ENCODE measurements at regions not wholly inside any gene's neighbourhood (a gene's known extent, or its start where the extent isn't known, plus 50 kb on each side); places are given as distances from the start of the nearest gene placed in this dataset.

DNA sequence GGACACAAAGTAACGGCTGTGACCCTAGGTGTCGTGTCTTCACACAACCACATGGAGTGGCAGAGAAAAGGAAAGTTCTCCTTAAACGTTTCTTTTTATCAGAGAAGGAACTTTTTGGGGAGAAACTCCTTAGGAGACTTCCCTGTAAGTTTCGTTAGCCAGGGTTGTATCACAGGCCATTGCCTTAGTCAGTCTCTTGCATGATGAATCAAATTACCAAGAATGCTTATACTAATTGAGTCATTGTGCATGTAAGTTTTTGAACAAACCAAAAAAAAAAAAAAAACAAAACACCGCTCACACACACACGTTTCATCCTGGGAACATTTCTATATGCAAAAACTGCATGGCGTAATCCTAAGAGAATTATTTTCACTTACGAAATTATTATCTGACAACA is 150.4 kb upstream of the SATB1 start:
- CTCF ChIA-PET: no interaction called here
- no peak overlapping the region for H3K27ac ChIP-seq (ENCODE audit: extremely low read depth, low read depth, low read length)
- no peak for TF ChIP-seq ZNF335 (tag by site-specific recombination; conservative IDR thresholded peaks at IDR 0.05)
- no peak for TF ChIP-seq PRDM10 (tag by site-specific recombination; IDR thresholded peaks at IDR 0.05)
- TF ChIP-seq ZNF366 (tag by site-specific recombination; conservative IDR thresholded peaks at IDR 0.05): no peak
- no peak for TF ChIP-seq PRDM1 (tag by site-specific recombination; IDR thresholded peaks at IDR 0.05)
- no peak for TF ChIP-seq ZNF639 (tag by site-specific recombination; IDR thresholded peaks at IDR 0.05)
- no peak for TF ChIP-seq KLF1 (tag by site-specific recombination; IDR thresholded peaks at IDR 0.05)
- no peak for TF ChIP-seq ZNF837 (tag by site-specific recombination; IDR thresholded peaks at IDR 0.05)
- TF ChIP-seq KLF16 (tag by site-specific recombination; IDR thresholded peaks at IDR 0.05): no peak
- no peak for TF ChIP-seq ZNF48 (tag by site-specific recombination; IDR thresholded peaks at IDR 0.05)
- TF ChIP-seq ATF2 (tag by site-specific recombination; IDR thresholded peaks at IDR 0.05; ENCODE audit: low read depth): no peak
- no peak for TF ChIP-seq MEIS1 (CRISPR knock-in tag; IDR thresholded peaks at IDR 0.05; ENCODE audit: borderline replicate concordance)
- TF ChIP-seq, protein P1, sequence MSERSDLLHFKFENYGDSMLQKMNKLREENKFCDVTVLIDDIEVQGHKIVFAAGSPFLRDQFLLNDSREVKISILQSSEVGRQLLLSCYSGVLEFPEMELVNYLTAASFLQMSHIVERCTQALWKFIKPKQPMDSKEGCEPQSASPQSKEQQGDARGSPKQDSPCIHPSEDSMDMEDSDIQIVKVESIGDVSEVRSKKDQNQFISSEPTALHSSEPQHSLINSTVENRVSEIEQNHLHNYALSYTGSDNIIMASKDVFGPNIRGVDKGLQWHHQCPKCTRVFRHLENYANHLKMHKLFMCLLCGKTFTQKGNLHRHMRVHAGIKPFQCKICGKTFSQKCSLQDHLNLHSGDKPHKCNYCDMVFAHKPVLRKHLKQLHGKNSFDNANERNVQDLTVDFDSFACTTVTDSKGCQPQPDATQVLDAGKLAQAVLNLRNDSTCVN (tag by site-specific recombination; optimal IDR thresholded peaks at IDR 0.05): no peak
- TF ChIP-seq, protein P2, sequence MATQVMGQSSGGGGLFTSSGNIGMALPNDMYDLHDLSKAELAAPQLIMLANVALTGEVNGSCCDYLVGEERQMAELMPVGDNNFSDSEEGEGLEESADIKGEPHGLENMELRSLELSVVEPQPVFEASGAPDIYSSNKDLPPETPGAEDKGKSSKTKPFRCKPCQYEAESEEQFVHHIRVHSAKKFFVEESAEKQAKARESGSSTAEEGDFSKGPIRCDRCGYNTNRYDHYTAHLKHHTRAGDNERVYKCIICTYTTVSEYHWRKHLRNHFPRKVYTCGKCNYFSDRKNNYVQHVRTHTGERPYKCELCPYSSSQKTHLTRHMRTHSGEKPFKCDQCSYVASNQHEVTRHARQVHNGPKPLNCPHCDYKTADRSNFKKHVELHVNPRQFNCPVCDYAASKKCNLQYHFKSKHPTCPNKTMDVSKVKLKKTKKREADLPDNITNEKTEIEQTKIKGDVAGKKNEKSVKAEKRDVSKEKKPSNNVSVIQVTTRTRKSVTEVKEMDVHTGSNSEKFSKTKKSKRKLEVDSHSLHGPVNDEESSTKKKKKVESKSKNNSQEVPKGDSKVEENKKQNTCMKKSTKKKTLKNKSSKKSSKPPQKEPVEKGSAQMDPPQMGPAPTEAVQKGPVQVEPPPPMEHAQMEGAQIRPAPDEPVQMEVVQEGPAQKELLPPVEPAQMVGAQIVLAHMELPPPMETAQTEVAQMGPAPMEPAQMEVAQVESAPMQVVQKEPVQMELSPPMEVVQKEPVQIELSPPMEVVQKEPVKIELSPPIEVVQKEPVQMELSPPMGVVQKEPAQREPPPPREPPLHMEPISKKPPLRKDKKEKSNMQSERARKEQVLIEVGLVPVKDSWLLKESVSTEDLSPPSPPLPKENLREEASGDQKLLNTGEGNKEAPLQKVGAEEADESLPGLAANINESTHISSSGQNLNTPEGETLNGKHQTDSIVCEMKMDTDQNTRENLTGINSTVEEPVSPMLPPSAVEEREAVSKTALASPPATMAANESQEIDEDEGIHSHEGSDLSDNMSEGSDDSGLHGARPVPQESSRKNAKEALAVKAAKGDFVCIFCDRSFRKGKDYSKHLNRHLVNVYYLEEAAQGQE (tag by site-specific recombination; IDR thresholded peaks at IDR 0.05): no peak
- TF ChIP-seq ZNF707 (tag by site-specific recombination; IDR thresholded peaks at IDR 0.05): no peak
- TF ChIP-seq ZNF747 (tag by site-specific recombination; IDR thresholded peaks at IDR 0.05): no peak
- POLR2A ChIA-PET: no interaction called here
- no peak overlapping the region for H3K4me3 ChIP-seq (ENCODE audit: low read depth, low read length)
- H3K36me3 ChIP-seq (ENCODE audit: control insufficient read depth in 2 of 2, insufficient read depth in 1 of 2, low read length in 2 of 2): no peaks in the 10 kb centered on the region
- no peaks in the 10 kb centered on the region for H3K9me3 ChIP-seq (ENCODE audit: control insufficient read depth, insufficient read depth, low read depth, low read length)
- no peaks in the 10 kb centered on the region for H3K4me1 ChIP-seq (ENCODE audit: control insufficient read depth, insufficient read depth, low read length)

All from HEK293 (cell line).